RWPE1 (cell line): ENCODE measurements at regions not wholly inside any gene's neighbourhood (a gene's known extent, or its start where the extent isn't known, plus 50 kb on each side); places are given as distances from the start of the nearest gene placed in this dataset.
"Not testable (repeated sequence)": the region's sequence is repeated elsewhere in the genome, so short reads cannot be mapped to it uniquely, and the experiment has no call there.

ENCODE experiments used
- CTCF ChIA-PET: fragments of 350-600 bp; sonication (Branson Sonifier 250); formaldehyde crosslinking; extraction: SDS; loops from one replicate; lab custom pipeline; 2021; lab: Yijun Ruan, JAX
- POLR2A ChIA-PET: fragments of 400-600 bp; formaldehyde crosslinking; extraction: SDS; loops from one replicate; lab custom pipeline; 2020; ENCODE audit warnings: antibody characterized with exemption; ENCODE audit not compliant: low non-redundant PET; lab: Yijun Ruan, JAX
- DNase-seq: peaks from one replicate; pipeline ENCODE4 v3.0.0; 2012; ENCODE audit warnings: low spot score
- H3K27ac ChIP-seq: fragments of 450-650 bp; 2 replicates; pipeline ENCODE4 v1.5.1; 2017
- CTCF ChIP-seq: fragments of 450-650 bp; conservative IDR thresholded peaks from 2 replicates; pipeline ENCODE4 v1.5.1; 2017; ENCODE audit warnings: low read depth, mild to moderate bottlenecking

- no peak overlapping the region for H3K27ac ChIP-seq
- DNase-seq: no peak
- ChIA-PET CTCF (no interaction called here), POLR2A (no interaction called here)
- no peak for TF ChIP-seq CTCF
Measured at GRCh38 chr7:67478066-67478465, 481.4 kb downstream of the TYW1 start.

- peak; percentile 70 for TF ChIP-seq CTCF
Measured at GRCh38 chr7:67484244-67484751, 487.7 kb downstream of the TYW1 start.

GRCh38 chr7:67486401-67486800 lies 489.8 kb downstream of the TYW1 start:
- CTCF ChIA-PET: interaction anchor here (0.6 kb wide), 1 partner anchor 1334 kb away, joined by 3 read pairs; no protein-coding TSS in a partner anchor
- no peak for TF ChIP-seq CTCF
- no peak for DNase-seq
- POLR2A ChIA-PET: no interaction called here
- no peak overlapping the region for H3K27ac ChIP-seq

More at GRCh38 chr7:67484244-67484751, 487.7 kb downstream of the TYW1 start:
- DNase-seq: peak; percentile 64
- CTCF ChIA-PET: interaction anchor here (0.6 to 1.7 kb wide), 10 partner anchors 10 to 1868 kb away, joined by 3 to 15 read pairs (median 4); no protein-coding TSS in a partner anchor
- POLR2A ChIA-PET: no interaction called here
- H3K27ac ChIP-seq: no peak overlapping the region

GRCh38 chr7:67487316-67487715 lies 490.7 kb downstream of the TYW1 start:
- DNase-seq: no peak
- no peak for TF ChIP-seq CTCF
- no peak overlapping the region for H3K27ac ChIP-seq
- CTCF ChIA-PET: no interaction called here
- POLR2A ChIA-PET: no interaction called here

GRCh38 chr7:67489881-67490280 lies 493.2 kb downstream of the TYW1 start:
- no peak for TF ChIP-seq CTCF
- POLR2A ChIA-PET: no interaction called here
- DNase-seq: no peak
- CTCF ChIA-PET: interaction anchor here (0.6 kb wide), 1 partner anchor 118 kb away, joined by 3 read pairs; no protein-coding TSS in a partner anchor
- H3K27ac ChIP-seq: no peak overlapping the region

- ChIA-PET POLR2A (no interaction called here), CTCF (no interaction called here)
- no peak overlapping the region for H3K27ac ChIP-seq
- TF ChIP-seq CTCF: no peak
- DNase-seq: no peak
Measured at GRCh38 chr7:67493366-67493765, 496.7 kb downstream of the TYW1 start.

- no peak for TF ChIP-seq CTCF
- CTCF ChIA-PET: no interaction called here
- no peak overlapping the region for H3K27ac ChIP-seq
- POLR2A ChIA-PET: no interaction called here
- no peak for DNase-seq
Measured at GRCh38 chr7:67496589-67496988, 500.0 kb downstream of the TYW1 start.

- POLR2A ChIA-PET, DNase-seq, H3K27ac ChIP-seq, CTCF ChIA-PET: not testable (repeated sequence)
Measured at GRCh38 chr7:67497914-67498313, 501.3 kb downstream of the TYW1 start.
